ENCODE measurements at regions not wholly inside any gene's neighbourhood (a gene's known extent, or its start where the extent isn't known, plus 50 kb on each side); places are given as distances from the start of the nearest gene placed in this dataset.

GRCh38 chr2:146221826-146222225, 1623.0 kb upstream of the ACVR2A start:
- Histone ChIP-seq H3K4me3 (replicated peaks; ENCODE audit: insufficient read depth, low read length) (no peak overlapping the region), H3K27ac (replicated peaks) (no peak overlapping the region), H3K27me3 (ENCODE audit: insufficient read depth, poor library complexity, severe bottlenecking) (no peaks in the 10 kb centered on the region)
- no peak for TF ChIP-seq GABPA (IDR thresholded peaks at IDR 0.05; ENCODE audit: low read depth)
- TF ChIP-seq CTCF (IDR thresholded peaks at IDR 0.05; ENCODE audit: insufficient read depth, low read length), result no peak
- no peak for TF ChIP-seq REST (IDR thresholded peaks at IDR 0.05; ENCODE audit: insufficient replicate concordance, low read depth)
- TF ChIP-seq SPI1 (IDR thresholded peaks at IDR 0.05; ENCODE audit: borderline replicate concordance, low read depth), result no peak
- TF ChIP-seq POLR2AphosphoS5 (IDR thresholded peaks at IDR 0.05; ENCODE audit: low read depth), result no peak
- DNase-seq (ENCODE audit: low read depth in 1 of 2, low spot score in 1 of 2), result no peak

- Histone ChIP-seq H3K27me3 (ENCODE audit: insufficient read depth, poor library complexity, severe bottlenecking) (no peaks in the 10 kb centered on the region), H3K27ac (replicated peaks) (no peak overlapping the region), H3K4me3 (replicated peaks; ENCODE audit: insufficient read depth, low read length) (no peak overlapping the region)
- TF ChIP-seq SPI1 (IDR thresholded peaks at IDR 0.05; ENCODE audit: borderline replicate concordance, low read depth) (no peak), POLR2AphosphoS5 (IDR thresholded peaks at IDR 0.05; ENCODE audit: low read depth) (no peak), REST (IDR thresholded peaks at IDR 0.05; ENCODE audit: insufficient replicate concordance, low read depth) (no peak), CTCF (IDR thresholded peaks at IDR 0.05; ENCODE audit: insufficient read depth, low read length) (no peak), GABPA (IDR thresholded peaks at IDR 0.05; ENCODE audit: low read depth) (no peak)
- no peak for DNase-seq (ENCODE audit: low read depth in 1 of 2, low spot score in 1 of 2)
Measured at GRCh38 chr2:146220957-146221356, 1623.9 kb upstream of the ACVR2A start.

GRCh38 chr2:146214394-146214929, 1630.4 kb upstream of the ACVR2A start:
- Histone ChIP-seq H3K4me3 (replicated peaks; ENCODE audit: insufficient read depth, low read length) (no peak overlapping the region), H3K27ac (replicated peaks) (no peak overlapping the region), H3K27me3 (ENCODE audit: insufficient read depth, poor library complexity, severe bottlenecking) (no peaks in the 10 kb centered on the region)
- TF ChIP-seq GABPA (IDR thresholded peaks at IDR 0.05; ENCODE audit: low read depth) (no peak), REST (IDR thresholded peaks at IDR 0.05; ENCODE audit: insufficient replicate concordance, low read depth) (no peak), POLR2AphosphoS5 (IDR thresholded peaks at IDR 0.05; ENCODE audit: low read depth) (no peak), CTCF (IDR thresholded peaks at IDR 0.05; ENCODE audit: insufficient read depth, low read length) (no peak), SPI1 (IDR thresholded peaks at IDR 0.05; ENCODE audit: borderline replicate concordance, low read depth) (no peak)
- DNase-seq (ENCODE audit: low read depth in 1 of 2, low spot score in 1 of 2), result no peak

All from HL-60 (cell line).